Lung (tissue), 11 donors: ENCODE measurements at regions not wholly inside any gene's neighbourhood (a gene's known extent, or its start where the extent isn't known, plus 50 kb on each side); places are given as distances from the start of the nearest gene placed in this dataset.
A peak's percentile ranks its signal among the peaks of the same experiment; 100 is the strongest.

ENCODE experiments used
- ATAC-seq: fragments of 200-7000 bp; cut with Tn5 transposase; one replicate; pipeline ENCODE4 v1.9.1; 2020; ENCODE audit warnings: moderate number of reproducible peaks; ENCODE audit not compliant: insufficient read depth, low FRiP score
- DNase-seq, 3 donors: peaks; one replicate each; pipeline ENCODE4 v3.0.0-alpha.2; 2013 to 2017
- H3K27ac ChIP-seq, 2 donors: one replicate each; pipeline ENCODE4 v1.5.1; 2013; ENCODE audit warnings: mild to moderate bottlenecking in 2 of 2, moderate library complexity in 2 of 2, control low read depth in 1 of 2, inconsistent platforms in 1 of 2, low read depth in 1 of 2, low read length in 1 of 2
- H3K27me3 ChIP-seq, 3 donors: one replicate each; pipeline ENCODE4 v1.5.1; 2013; ENCODE audit warnings: low read length in 2 of 3; ENCODE audit not compliant: control insufficient read depth in 3 of 3, insufficient read depth in 3 of 3
- H3K36me3 ChIP-seq, 4 donors: one replicate each; pipeline ENCODE4 v1.5.1; 2013; ENCODE audit warnings: low read length in 4 of 4, mild to moderate bottlenecking in 1 of 4, moderate library complexity in 1 of 4; ENCODE audit not compliant: control insufficient read depth in 4 of 4, insufficient read depth in 4 of 4
- H3K4me1 ChIP-seq, 5 donors: one replicate each; pipeline ENCODE4 v1.5.1; 2013; ENCODE audit warnings: low read length in 5 of 5, mild to moderate bottlenecking in 2 of 5, moderate library complexity in 1 of 5; ENCODE audit not compliant: control insufficient read depth in 5 of 5, insufficient read depth in 5 of 5
- H3K4me3 ChIP-seq: one replicate; pipeline ENCODE4 v1.5.1; 2013; ENCODE audit warnings: mild to moderate bottlenecking, control low read depth, moderate library complexity
- H3K9ac ChIP-seq, 2 donors: one replicate each; pipeline ENCODE4 v1.5.1; 2013; ENCODE audit warnings: low read length in 2 of 2, control low read depth in 1 of 2; ENCODE audit not compliant: insufficient read depth in 1 of 2
- H3K9me3 ChIP-seq, 4 donors: one replicate each; pipeline ENCODE4 v1.5.1; 2013; ENCODE audit warnings: low read length in 3 of 4, mild to moderate bottlenecking in 1 of 4, moderate library complexity in 1 of 4; ENCODE audit not compliant: control insufficient read depth in 4 of 4, insufficient read depth in 3 of 4
- CTCF ChIP-seq: IDR thresholded peaks from 2 replicates; pipeline ENCODE4 v1.5.1; 2012; ENCODE audit warnings: mild to moderate bottlenecking; ENCODE audit errors: control extremely low read depth, extremely low read depth
- WGBS, 2 donors: extraction: QIAGEN DNeasy Blood & Tissue Kit; methylation state at CpG; one replicate each; pipeline ENCODE4 v1.1.7; 2013; 5-methylcytosine and 5-hydroxymethylcytosine counted together
- donor health status: control.
- donor health status: control.
- donor health status: Bipolar disorder and iron deficiency.
- donor health status: healthy.
- donor health status: DM: yes; HTN: yes; CAD: no.

GRCh38 chr17:71764505-71764904, 356.3 kb upstream of the SOX9 start:
- Histone ChIP-seq H3K4me3 (no peak overlapping the region), H3K9ac (no peak overlapping the region), H3K36me3 (no peaks in the 10 kb centered on the region), H3K27me3 (no peaks in the 10 kb centered on the region), H3K4me1 (peaks cover 0 to 10% (median 0%) of the 10 kb centered on the region in 5 donors), H3K9me3 (no peaks in the 10 kb centered on the region), H3K27ac (no peak overlapping the region)
- DNase-seq (peak in 1 of 3 donors; percentile 23), ATAC-seq (no peak)
- 45 to 50% methylated on average over 3 of the region's 3 CpGs for WGBS, 2 donors
- no peak for TF ChIP-seq CTCF

- Histone ChIP-seq H3K4me3 (no peak overlapping the region), H3K36me3 (no peaks in the 10 kb centered on the region), H3K27ac (no peak overlapping the region), H3K9me3 (no peaks in the 10 kb centered on the region), H3K27me3 (no peaks in the 10 kb centered on the region), H3K9ac (no peak overlapping the region), H3K4me1 (peaks cover 0 to 10% (median 0%) of the 10 kb centered on the region in 5 donors)
- no peak for TF ChIP-seq CTCF
- ATAC-seq (no peak), DNase-seq (peak in 2 of 3 donors; percentile 24 to 38)
- WGBS, 2 donors = 61 to 78% methylated on average over 2 of the region's 2 CpGs
These were observed 355.4 kb upstream of the SOX9 start for GRCh38 chr17:71765437-71765836.

GRCh38 chr17:71769850-71770249, 351.0 kb upstream of the SOX9 start:
- WGBS, 2 donors = 73 to 77% methylated on average over 2 of the region's 2 CpGs
- Histone ChIP-seq H3K9me3 (no peaks in the 10 kb centered on the region), H3K4me1 (peaks cover 0 to 7% (median 0%) of the 10 kb centered on the region in 5 donors), H3K36me3 (no peaks in the 10 kb centered on the region), H3K4me3 (no peak overlapping the region), H3K9ac (no peak overlapping the region), H3K27me3 (no peaks in the 10 kb centered on the region), H3K27ac (no peak overlapping the region)
- no peak for TF ChIP-seq CTCF
- no peak for DNase-seq
- no peak for ATAC-seq

- TF ChIP-seq CTCF = no peak
- Histone ChIP-seq H3K4me1 (no peaks in the 10 kb centered on the region), H3K27ac (no peak overlapping the region), H3K9me3 (no peaks in the 10 kb centered on the region), H3K4me3 (no peak overlapping the region), H3K27me3 (no peaks in the 10 kb centered on the region), H3K36me3 (no peaks in the 10 kb centered on the region), H3K9ac (no peak overlapping the region)
- ATAC-seq = no peak
- DNase-seq = no peak
- WGBS, 2 donors = 86 to 92% methylated on average over 6 of the region's 6 CpGs
These were observed 343.7 kb upstream of the SOX9 start for GRCh38 chr17:71777048-71777640.
